A549 (cell line): ENCODE measurements at regions not wholly inside any gene's neighbourhood (a gene's known extent, or its start where the extent isn't known, plus 50 kb on each side); places are given as distances from the start of the nearest gene placed in this dataset.

Experiments used
- CTCF ChIP-seq: fragments of >200 bp; sonication (Bioruptor Twin); formaldehyde crosslinking; IDR thresholded peaks from 3 replicates; pipeline ENCODE4 v1.5.1; 2016
- MYC ChIP-seq: IDR thresholded peaks from 2 replicates; pipeline ENCODE4 v1.6.1; 2012; ENCODE audit warnings: mild to moderate bottlenecking, inconsistent platforms, low read length, improper control_type of control experiment, borderline replicate concordance

DNA sequence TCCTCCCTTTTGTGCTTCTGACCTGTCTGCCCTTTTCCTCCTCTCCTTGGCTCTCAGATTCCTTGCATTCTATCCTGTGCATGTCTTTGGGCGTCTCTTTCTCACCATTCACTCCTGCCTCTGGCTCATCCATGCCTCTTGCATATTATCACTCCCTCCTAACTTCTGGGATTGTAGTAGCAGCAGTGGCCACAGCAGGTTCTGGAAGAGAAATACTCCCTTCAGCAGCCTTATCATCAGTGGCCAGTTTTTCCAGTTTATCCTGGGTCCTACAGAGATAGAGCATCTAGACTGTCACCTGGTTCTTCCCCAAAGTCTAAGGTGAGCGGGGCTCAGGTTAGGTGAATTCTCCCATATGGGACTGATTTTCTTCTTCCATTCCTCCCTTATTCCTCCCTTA is 354.0 kb upstream of the CCL2 start:
- no peak for TF ChIP-seq CTCF
- TF ChIP-seq MYC: no peak
